A549 (cell line): ENCODE measurements at regions not wholly inside any gene's neighbourhood (a gene's known extent, or its start where the extent isn't known, plus 50 kb on each side); places are given as distances from the start of the nearest gene placed in this dataset.

Experiments used
- ATAC-seq, 2 experiments: fragments of 200-7000 bp in 1 of 2; fragments of >200 bp in 1 of 2; cut with Nextera tagmentation in 1 of 2; cut with Tn5 transposase in 1 of 2; 3 replicates each; pipeline versions ENCODE4 v1.8.0 to v1.9.1; 2018 to 2020; ENCODE audit warnings: mild to moderate bottlenecking in 1 of 2, moderate library complexity in 1 of 2
- CTCF ChIA-PET: fragments of 300-600 bp; sonication (Branson Sonifier 250); formaldehyde crosslinking; extraction: SDS; loops from one replicate; lab custom pipeline; 2021; ENCODE audit warnings: antibody characterized with exemption, inconsistent platforms; lab: Yijun Ruan, JAX
- POLR2A ChIA-PET: fragments of 350-600 bp; formaldehyde crosslinking; extraction: SDS; loops from one replicate; lab custom pipeline; 2021; ENCODE audit warnings: antibody characterized with exemption, inconsistent platforms; lab: Yijun Ruan, JAX
- DNase-seq, 2 experiments: peaks; one replicate each; pipeline versions ENCODE4 v3.0.0 to v3.0.0-alpha.2; 2011 to 2016; ENCODE audit warnings: low read depth in 1 of 2, low spot score in 1 of 2
- FAIRE-seq: peaks from 2 replicates; lab custom pipeline; 2011; peaks lifted over from hg19 to GRCh38; lab: Jason Lieb, UNC
- H3K27ac ChIP-seq, 2 experiments: fragments of >200 bp; sonication (Bioruptor Twin); formaldehyde crosslinking; 3 replicates each; pipeline ENCODE4 v1.5.1; 2016 to 2017
- H3K4me1 ChIP-seq: fragments of >200 bp; sonication (Bioruptor Twin); formaldehyde crosslinking; 3 replicates; pipeline ENCODE4 v1.6.1; 2016
- H3K4me2 ChIP-seq: fragments of >200 bp; sonication (Bioruptor Twin); formaldehyde crosslinking; 3 replicates; pipeline ENCODE4 v1.6.1; 2016
- H3K4me3 ChIP-seq: fragments of >200 bp; sonication (Bioruptor Twin); formaldehyde crosslinking; 3 replicates; pipeline ENCODE4 v1.5.1; 2016
- H3K9me3 ChIP-seq: fragments of >200 bp; sonication (Bioruptor Twin); formaldehyde crosslinking; 3 replicates; pipeline ENCODE4 v1.6.1; 2016
- BHLHE40 ChIP-seq: IDR thresholded peaks from 2 replicates; pipeline ENCODE4 v1.6.1; 2012; ENCODE audit warnings: low read depth, low read length, inconsistent platforms
- CBX8 ChIP-seq: fragments of 200-600 bp; sonication (generic); IDR thresholded peaks from 2 replicates; pipeline ENCODE4 v1.6.1; 2016
- CEBPB ChIP-seq, 2 experiments: fragments of >200 bp in 1 of 2; sonication (Bioruptor Twin) in 1 of 2; formaldehyde crosslinking in 1 of 2; IDR thresholded peaks; 2 replicates each; pipeline ENCODE4 v1.6.1; 2012 to 2016
- CHD4 ChIP-seq: fragments of 200-600 bp; sonication (generic); IDR thresholded peaks from 2 replicates; pipeline ENCODE4 v1.6.1; 2016; ENCODE audit warnings: antibody characterized with exemption, mild to moderate bottlenecking, borderline replicate concordance
- EHMT2 ChIP-seq: fragments of 200-600 bp; sonication (generic); IDR thresholded peaks from 2 replicates; pipeline ENCODE4 v1.6.1; 2016; ENCODE audit warnings: antibody characterized with exemption, low read depth, mild to moderate bottlenecking, moderate library complexity
- ESRRA ChIP-seq: fragments of 150-350 bp; IDR thresholded peaks from 2 replicates; pipeline ENCODE4 v1.6.1; 2014; ENCODE audit warnings: mild to moderate bottlenecking, low read length, borderline replicate concordance
- FOSB ChIP-seq: fragments of 250-450 bp; sonication (Bioruptor Pico); IDR thresholded peaks from 2 replicates; pipeline ENCODE4 v1.5.0; 2020; ENCODE audit warnings: mild to moderate bottlenecking, moderate library complexity
- FOXS1 ChIP-seq: fragments of 250-450 bp; sonication (Bioruptor Pico); IDR thresholded peaks from 2 replicates; pipeline ENCODE4 v1.5.0; 2020; ENCODE audit warnings: mild to moderate bottlenecking, moderate library complexity
- MAFK ChIP-seq: fragments of 450-650 bp; IDR thresholded peaks from 2 replicates; pipeline ENCODE4 v1.6.1; 2014; ENCODE audit not compliant: partially characterized antibody
- NR3C1 ChIP-seq: fragments of >200 bp; sonication (Bioruptor Twin); formaldehyde crosslinking; IDR thresholded peaks from 3 replicates; pipeline ENCODE4 v1.6.1; 2017
- PHF8 ChIP-seq: fragments of 200-600 bp; sonication (generic); IDR thresholded peaks from 2 replicates; pipeline ENCODE4 v1.6.1; 2016; ENCODE audit warnings: low read depth, mild to moderate bottlenecking, antibody characterized with exemption, moderate library complexity, borderline replicate concordance
- RAD21 ChIP-seq, 2 experiments: fragments of >200 bp in 1 of 2; sonication (Bioruptor Twin) in 1 of 2; formaldehyde crosslinking in 1 of 2; IDR thresholded peaks in 1 of 2; conservative IDR thresholded peaks in 1 of 2; 2 replicates in 1 of 2; 3 replicates in 1 of 2; pipeline ENCODE4 v1.6.1; 2012 to 2018; ENCODE audit warnings: inconsistent platforms in 1 of 2
- RARB ChIP-seq: fragments of 250-450 bp; sonication (Bioruptor Pico); IDR thresholded peaks from 2 replicates; pipeline ENCODE4 v1.8.0; 2021; ENCODE audit warnings: mild to moderate bottlenecking, moderate library complexity
- TFCP2L1 ChIP-seq: fragments of 250-450 bp; sonication (Bioruptor Pico); IDR thresholded peaks from 2 replicates; pipeline ENCODE4 v1.5.0; 2021; ENCODE audit warnings: mild to moderate bottlenecking
- TP53 ChIP-seq: fragments of 250-450 bp; sonication (Bioruptor Pico); IDR thresholded peaks from 2 replicates; pipeline ENCODE4 v1.5.0; 2021; ENCODE audit warnings: mild to moderate bottlenecking, moderate library complexity
- ZC3H11A ChIP-seq: fragments of 450-650 bp; IDR thresholded peaks from 2 replicates; pipeline ENCODE4 v1.6.1; 2014; ENCODE audit warnings: antibody characterized with exemption, mild to moderate bottlenecking
- WGBS: methylation state at CpG from one replicate; pipeline ENCODE4 v1.1.6; 2017; ENCODE audit errors: missing lambda C conversion rate; 5-methylcytosine and 5-hydroxymethylcytosine counted together
- TF ChIP-seq, protein P1 (sequence below): fragments of >200 bp; sonication (Bioruptor Twin); formaldehyde crosslinking; IDR thresholded peaks from 3 replicates; pipeline ENCODE4 v1.6.1; 2016
- TF ChIP-seq, protein P2 (sequence below): IDR thresholded peaks from 2 replicates; pipeline ENCODE4 v1.6.1; 2012
- TF ChIP-seq, protein P3 (sequence below): fragments of 200-600 bp; sonication (generic); IDR thresholded peaks from 2 replicates; pipeline ENCODE4 v1.6.1; 2016; ENCODE audit warnings: antibody characterized with exemption, mild to moderate bottlenecking, moderate library complexity
- TF ChIP-seq, protein P4 (sequence below): fragments of 150-350 bp; IDR thresholded peaks from 2 replicates; pipeline ENCODE4 v1.6.1; 2014; ENCODE audit warnings: low read depth, mild to moderate bottlenecking, low read length

DNA sequence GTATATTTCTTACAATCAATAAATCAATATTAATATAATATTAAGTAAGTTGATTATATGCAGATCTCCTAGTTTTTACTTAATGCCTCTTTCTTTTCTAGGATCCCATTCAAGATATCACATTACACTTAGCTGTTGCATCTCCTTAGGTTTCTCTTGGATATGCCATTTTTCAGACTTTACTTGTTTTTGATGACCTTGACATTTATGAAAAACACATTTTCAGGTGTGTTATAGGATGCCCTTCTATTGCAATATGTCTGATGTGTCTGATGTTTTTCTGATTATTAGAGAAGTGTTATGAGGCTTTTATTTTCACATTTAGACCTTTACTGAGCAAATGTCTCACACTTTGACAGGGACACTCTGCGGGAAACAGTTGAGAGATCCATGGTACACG is 933.6 kb upstream of the CNTNAP5 start:
- POLR2A ChIA-PET = no interaction called here

DNA sequence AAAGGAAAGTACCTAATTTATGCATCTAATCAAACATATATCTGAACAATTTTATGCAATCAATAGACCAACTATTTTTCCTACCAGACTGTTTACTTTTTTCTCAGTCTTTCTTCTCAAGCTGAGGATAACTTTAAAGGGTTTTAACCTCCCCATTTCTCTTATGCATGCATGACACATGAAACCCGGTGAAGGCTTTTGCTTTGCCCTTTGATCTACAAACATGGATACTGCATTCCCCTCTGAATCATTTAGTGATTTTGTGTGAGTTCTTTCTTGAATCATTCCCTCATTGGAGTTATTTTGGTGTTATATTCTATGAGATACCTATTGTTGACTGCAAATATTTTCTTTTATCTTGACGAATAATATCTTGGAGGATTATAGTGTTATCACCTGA is 931.9 kb upstream of the CNTNAP5 start:
- Histone ChIP-seq H3K4me2 (no peak overlapping the region), H3K4me1 (no peaks in the 10 kb centered on the region), H3K4me3 (no peak overlapping the region), H3K27ac (no peak overlapping the region), H3K9me3 (no peaks in the 10 kb centered on the region)
- no peak for TF ChIP-seq ESRRA
- TF ChIP-seq, protein P1, sequence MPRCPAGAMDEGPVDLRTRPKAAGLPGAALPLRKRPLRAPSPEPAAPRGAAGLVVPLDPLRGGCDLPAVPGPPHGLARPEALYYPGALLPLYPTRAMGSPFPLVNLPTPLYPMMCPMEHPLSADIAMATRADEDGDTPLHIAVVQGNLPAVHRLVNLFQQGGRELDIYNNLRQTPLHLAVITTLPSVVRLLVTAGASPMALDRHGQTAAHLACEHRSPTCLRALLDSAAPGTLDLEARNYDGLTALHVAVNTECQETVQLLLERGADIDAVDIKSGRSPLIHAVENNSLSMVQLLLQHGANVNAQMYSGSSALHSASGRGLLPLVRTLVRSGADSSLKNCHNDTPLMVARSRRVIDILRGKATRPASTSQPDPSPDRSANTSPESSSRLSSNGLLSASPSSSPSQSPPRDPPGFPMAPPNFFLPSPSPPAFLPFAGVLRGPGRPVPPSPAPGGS = no peak
- TF ChIP-seq RAD21 (conservative IDR thresholded peaks at IDR 0.05 in 1 of 2, IDR thresholded peaks at IDR 0.05 in 1 of 2) = no peak
- TF ChIP-seq CEBPB (IDR thresholded peaks at IDR 0.05) = no peak
- no peak for TF ChIP-seq TP53
- no peak for TF ChIP-seq FOXS1 (CRISPR knock-in tag)
- TF ChIP-seq FOSB (CRISPR knock-in tag) = no peak
- no peak for TF ChIP-seq ZC3H11A
- no peak for TF ChIP-seq NR3C1
- no peak for TF ChIP-seq RARB (CRISPR knock-in tag)
- TF ChIP-seq PHF8 = no peak
- TF ChIP-seq CBX8 = no peak
- no peak for TF ChIP-seq TFCP2L1 (CRISPR knock-in tag)
- no peak for TF ChIP-seq EHMT2
- TF ChIP-seq, protein P2, sequence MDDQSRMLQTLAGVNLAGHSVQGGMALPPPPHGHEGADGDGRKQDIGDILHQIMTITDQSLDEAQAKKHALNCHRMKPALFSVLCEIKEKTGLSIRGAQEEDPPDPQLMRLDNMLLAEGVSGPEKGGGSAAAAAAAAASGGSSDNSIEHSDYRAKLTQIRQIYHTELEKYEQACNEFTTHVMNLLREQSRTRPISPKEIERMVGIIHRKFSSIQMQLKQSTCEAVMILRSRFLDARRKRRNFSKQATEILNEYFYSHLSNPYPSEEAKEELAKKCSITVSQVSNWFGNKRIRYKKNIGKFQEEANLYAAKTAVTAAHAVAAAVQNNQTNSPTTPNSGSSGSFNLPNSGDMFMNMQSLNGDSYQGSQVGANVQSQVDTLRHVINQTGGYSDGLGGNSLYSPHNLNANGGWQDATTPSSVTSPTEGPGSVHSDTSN = no peak
- TF ChIP-seq CHD4 = no peak
- TF ChIP-seq, protein P3, sequence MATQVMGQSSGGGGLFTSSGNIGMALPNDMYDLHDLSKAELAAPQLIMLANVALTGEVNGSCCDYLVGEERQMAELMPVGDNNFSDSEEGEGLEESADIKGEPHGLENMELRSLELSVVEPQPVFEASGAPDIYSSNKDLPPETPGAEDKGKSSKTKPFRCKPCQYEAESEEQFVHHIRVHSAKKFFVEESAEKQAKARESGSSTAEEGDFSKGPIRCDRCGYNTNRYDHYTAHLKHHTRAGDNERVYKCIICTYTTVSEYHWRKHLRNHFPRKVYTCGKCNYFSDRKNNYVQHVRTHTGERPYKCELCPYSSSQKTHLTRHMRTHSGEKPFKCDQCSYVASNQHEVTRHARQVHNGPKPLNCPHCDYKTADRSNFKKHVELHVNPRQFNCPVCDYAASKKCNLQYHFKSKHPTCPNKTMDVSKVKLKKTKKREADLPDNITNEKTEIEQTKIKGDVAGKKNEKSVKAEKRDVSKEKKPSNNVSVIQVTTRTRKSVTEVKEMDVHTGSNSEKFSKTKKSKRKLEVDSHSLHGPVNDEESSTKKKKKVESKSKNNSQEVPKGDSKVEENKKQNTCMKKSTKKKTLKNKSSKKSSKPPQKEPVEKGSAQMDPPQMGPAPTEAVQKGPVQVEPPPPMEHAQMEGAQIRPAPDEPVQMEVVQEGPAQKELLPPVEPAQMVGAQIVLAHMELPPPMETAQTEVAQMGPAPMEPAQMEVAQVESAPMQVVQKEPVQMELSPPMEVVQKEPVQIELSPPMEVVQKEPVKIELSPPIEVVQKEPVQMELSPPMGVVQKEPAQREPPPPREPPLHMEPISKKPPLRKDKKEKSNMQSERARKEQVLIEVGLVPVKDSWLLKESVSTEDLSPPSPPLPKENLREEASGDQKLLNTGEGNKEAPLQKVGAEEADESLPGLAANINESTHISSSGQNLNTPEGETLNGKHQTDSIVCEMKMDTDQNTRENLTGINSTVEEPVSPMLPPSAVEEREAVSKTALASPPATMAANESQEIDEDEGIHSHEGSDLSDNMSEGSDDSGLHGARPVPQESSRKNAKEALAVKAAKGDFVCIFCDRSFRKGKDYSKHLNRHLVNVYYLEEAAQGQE = no peak
- TF ChIP-seq BHLHE40 = no peak
- POLR2A ChIA-PET = no interaction called here
- ATAC-seq (no peak), FAIRE-seq (no peak), DNase-seq (no peak)
- CTCF ChIA-PET = no interaction called here
- 4% methylated on average over 2 of the region's 2 CpGs for WGBS

More for the DNA sequence above, 933.6 kb upstream of the CNTNAP5 start:
- CTCF ChIA-PET = interaction anchor here (0.7 kb wide), 1 partner anchor 374 kb away, joined by 4 read pairs; no protein-coding TSS in a partner anchor
- H3K9me3 ChIP-seq = no peaks in the 10 kb centered on the region
- FAIRE-seq = no peak
- H3K4me2 ChIP-seq = no peak overlapping the region
- TF ChIP-seq TP53 = no peak
- no peak for TF ChIP-seq ESRRA
- TF ChIP-seq MAFK = no peak
- TF ChIP-seq, protein P4, sequence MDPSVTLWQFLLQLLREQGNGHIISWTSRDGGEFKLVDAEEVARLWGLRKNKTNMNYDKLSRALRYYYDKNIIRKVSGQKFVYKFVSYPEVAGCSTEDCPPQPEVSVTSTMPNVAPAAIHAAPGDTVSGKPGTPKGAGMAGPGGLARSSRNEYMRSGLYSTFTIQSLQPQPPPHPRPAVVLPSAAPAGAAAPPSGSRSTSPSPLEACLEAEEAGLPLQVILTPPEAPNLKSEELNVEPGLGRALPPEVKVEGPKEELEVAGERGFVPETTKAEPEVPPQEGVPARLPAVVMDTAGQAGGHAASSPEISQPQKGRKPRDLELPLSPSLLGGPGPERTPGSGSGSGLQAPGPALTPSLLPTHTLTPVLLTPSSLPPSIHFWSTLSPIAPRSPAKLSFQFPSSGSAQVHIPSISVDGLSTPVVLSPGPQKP = no peak
- DNase-seq = no peak
- no peak overlapping the region for H3K4me3 ChIP-seq
- WGBS = 48% methylated on average over 2 of the region's 2 CpGs
- no peak for ATAC-seq
- H3K4me1 ChIP-seq = no peaks in the 10 kb centered on the region
- H3K27ac ChIP-seq = no peak overlapping the region
